DND-41 (cell line): ENCODE measurements at regions not wholly inside any gene's neighbourhood (a gene's known extent, or its start where the extent isn't known, plus 50 kb on each side); places are given as distances from the start of the nearest gene placed in this dataset.

Source experiments
- EZH2 ChIP-seq: IDR thresholded peaks from 3 replicates; pipeline ENCODE4 v1.6.1; 2012; ENCODE audit warnings: borderline replicate concordance, low read depth, mild to moderate bottlenecking, moderate library complexity, low read length, inconsistent platforms; ENCODE audit not compliant: severe bottlenecking
- TF ChIP-seq, protein P1 (sequence below): IDR thresholded peaks from 2 replicates; pipeline ENCODE4 v1.5.1; 2012; ENCODE audit warnings: borderline replicate concordance, low read length, moderate library complexity, mild to moderate bottlenecking; ENCODE audit not compliant: poor library complexity, severe bottlenecking; ENCODE audit errors: extremely low read depth

DNA sequence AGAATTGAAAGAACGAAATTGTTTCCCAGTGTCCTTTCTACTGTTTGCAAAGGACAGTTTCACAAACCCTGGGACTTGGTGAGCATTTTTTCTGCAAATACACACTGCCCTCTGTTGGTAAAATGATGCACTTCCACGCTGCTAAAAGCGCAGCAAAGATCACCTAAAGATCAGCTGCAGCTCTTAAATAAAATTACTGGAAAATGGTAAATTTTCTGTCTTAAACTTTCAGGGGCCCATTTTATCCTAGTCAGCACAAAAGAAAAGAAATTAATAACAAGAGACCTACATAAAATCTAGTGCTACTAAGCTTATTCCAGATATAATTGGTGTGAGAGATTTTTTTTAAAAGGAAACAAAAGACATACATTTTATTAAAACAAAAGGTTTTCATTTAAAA is 566.0 kb downstream of the CAAP1 start:
- TF ChIP-seq, protein P1, sequence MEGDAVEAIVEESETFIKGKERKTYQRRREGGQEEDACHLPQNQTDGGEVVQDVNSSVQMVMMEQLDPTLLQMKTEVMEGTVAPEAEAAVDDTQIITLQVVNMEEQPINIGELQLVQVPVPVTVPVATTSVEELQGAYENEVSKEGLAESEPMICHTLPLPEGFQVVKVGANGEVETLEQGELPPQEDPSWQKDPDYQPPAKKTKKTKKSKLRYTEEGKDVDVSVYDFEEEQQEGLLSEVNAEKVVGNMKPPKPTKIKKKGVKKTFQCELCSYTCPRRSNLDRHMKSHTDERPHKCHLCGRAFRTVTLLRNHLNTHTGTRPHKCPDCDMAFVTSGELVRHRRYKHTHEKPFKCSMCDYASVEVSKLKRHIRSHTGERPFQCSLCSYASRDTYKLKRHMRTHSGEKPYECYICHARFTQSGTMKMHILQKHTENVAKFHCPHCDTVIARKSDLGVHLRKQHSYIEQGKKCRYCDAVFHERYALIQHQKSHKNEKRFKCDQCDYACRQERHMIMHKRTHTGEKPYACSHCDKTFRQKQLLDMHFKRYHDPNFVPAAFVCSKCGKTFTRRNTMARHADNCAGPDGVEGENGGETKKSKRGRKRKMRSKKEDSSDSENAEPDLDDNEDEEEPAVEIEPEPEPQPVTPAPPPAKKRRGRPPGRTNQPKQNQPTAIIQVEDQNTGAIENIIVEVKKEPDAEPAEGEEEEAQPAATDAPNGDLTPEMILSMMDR, result peak; percentile 78
- TF ChIP-seq EZH2, result no peak
